ENCODE measurements at regions not wholly inside any gene's neighbourhood (a gene's known extent, or its start where the extent isn't known, plus 50 kb on each side); places are given as distances from the start of the nearest gene placed in this dataset.
A peak's percentile ranks its signal among the peaks of the same experiment; 100 is the strongest.

- peak overlapping the region in 1 of 5 donors; percentile 11 for H3K27ac ChIP-seq
- H3K4me1 ChIP-seq (replicated peaks in 1 of 2) = peaks cover 0 to 4% of the 10 kb centered on the region in 2 donors
- H3K27me3 ChIP-seq = no peaks in the 10 kb centered on the region
- WGBS, 4 donors = 64 to 75% (median 69%) methylated on average over 11 to 18 of the region's 18 CpGs
- intact Hi-C loops (cut with DNase I) = no loop called here
- TF ChIP-seq CTCF (IDR thresholded peaks at IDR 0.05) (no peak), POLR2A (IDR thresholded peaks at IDR 0.05) (no peak)
- no peaks in the 10 kb centered on the region for H3K36me3 ChIP-seq (replicated peaks in 1 of 2)
- H3K9me3 ChIP-seq (replicated peaks in 1 of 3) = no peaks in the 10 kb centered on the region
- H3K4me3 ChIP-seq = no peak overlapping the region
- DNase-seq = peak; percentile 70 to 90 (median 82)
Observed at GRCh38 chr6:5905431-5906339, 101.0 kb downstream of the NRN1 start.

GRCh38 chr6:5904532-5904931 is 102.2 kb downstream of the NRN1 start:
- H3K4me1 ChIP-seq (replicated peaks in 1 of 2) = peaks cover 0 to 4% of the 10 kb centered on the region in 2 donors
- H3K27ac ChIP-seq = no peak overlapping the region
- TF ChIP-seq CTCF (IDR thresholded peaks at IDR 0.05) = no peak
- no peak for TF ChIP-seq POLR2A (IDR thresholded peaks at IDR 0.05)
- no peaks in the 10 kb centered on the region for H3K36me3 ChIP-seq (replicated peaks in 1 of 2)
- H3K9me3 ChIP-seq (replicated peaks in 1 of 3) = no peaks in the 10 kb centered on the region
- intact Hi-C loops (cut with DNase I) = no loop called here
- WGBS, 4 donors = 62 to 72% (median 69%) methylated on average over 4 of the region's 4 CpGs
- H3K27me3 ChIP-seq = no peaks in the 10 kb centered on the region
- no peak for DNase-seq
- no peak overlapping the region for H3K4me3 ChIP-seq

GRCh38 chr6:5899216-5900045 is 107.3 kb downstream of the NRN1 start:
- no peaks in the 10 kb centered on the region for H3K9me3 ChIP-seq (replicated peaks in 1 of 3)
- no peaks in the 10 kb centered on the region for H3K27me3 ChIP-seq
- H3K4me3 ChIP-seq = no peak overlapping the region
- WGBS, 4 donors = 93 to 98% (median 94%) methylated on average over 2 to 4 of the region's 4 CpGs
- H3K27ac ChIP-seq = no peak overlapping the region
- no peak for DNase-seq
- TF ChIP-seq POLR2A (IDR thresholded peaks at IDR 0.05) (no peak), CTCF (IDR thresholded peaks at IDR 0.05) (no peak)
- intact Hi-C loops (cut with DNase I) = no loop called here
- H3K36me3 ChIP-seq (replicated peaks in 1 of 2) = no peaks in the 10 kb centered on the region
- H3K4me1 ChIP-seq (replicated peaks in 1 of 2) = no peaks in the 10 kb centered on the region

GRCh38 chr6:5898563-5898962 is 108.2 kb downstream of the NRN1 start:
- WGBS, 4 donors = 75 to 91% (median 87%) methylated on average over 6 to 8 of the region's 8 CpGs
- Histone ChIP-seq H3K4me1 (replicated peaks in 1 of 2) (no peaks in the 10 kb centered on the region), H3K36me3 (replicated peaks in 1 of 2) (no peaks in the 10 kb centered on the region), H3K27me3 (no peaks in the 10 kb centered on the region), H3K4me3 (no peak overlapping the region), H3K9me3 (replicated peaks in 1 of 3) (no peaks in the 10 kb centered on the region), H3K27ac (no peak overlapping the region)
- TF ChIP-seq CTCF (IDR thresholded peaks at IDR 0.05) (no peak), POLR2A (IDR thresholded peaks at IDR 0.05) (no peak)
- intact Hi-C loops (cut with DNase I) = no loop called here
- DNase-seq = no peak
